Stimulated activated CD4-positive, alpha-beta T cell treated with anti-CD3 and anti-CD28 coated beads, TNF-alpha, amount 100 ng/mL, for 48 hours (primary cell): ENCODE measurements at regions not wholly inside any gene's neighbourhood (a gene's known extent, or its start where the extent isn't known, plus 50 kb on each side); places are given as distances from the start of the nearest gene placed in this dataset.
"Not testable (repeated sequence)": the region's sequence is repeated elsewhere in the genome, so short reads cannot be mapped to it uniquely, and the experiment has no call there.

Experiments used
- DNase-seq, 3 donors: peaks; one replicate each; pipeline ENCODE4 v3.0.0-alpha.2; 2020; ENCODE audit warnings: low read depth in 3 of 3

DNA sequence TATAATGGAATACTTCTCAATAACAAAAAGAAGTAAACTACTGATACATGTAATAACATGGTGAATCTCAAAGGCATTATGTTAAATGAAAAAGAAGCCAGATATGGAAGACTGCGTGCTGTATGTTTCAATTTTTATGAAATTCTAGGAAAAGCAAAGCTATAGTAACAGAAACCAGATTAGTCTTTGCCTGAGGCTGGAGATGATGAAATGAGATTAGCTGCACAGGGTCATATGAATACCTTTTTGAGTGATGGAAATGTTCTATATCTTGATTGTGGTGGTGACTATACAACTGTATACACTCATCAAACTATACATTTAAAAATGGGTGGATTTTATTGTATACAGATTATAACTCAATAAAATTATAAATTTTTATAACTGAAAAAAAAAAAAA, 113.5 kb downstream of the TMEM30B start:
- DNase-seq, result no peak

DNA sequence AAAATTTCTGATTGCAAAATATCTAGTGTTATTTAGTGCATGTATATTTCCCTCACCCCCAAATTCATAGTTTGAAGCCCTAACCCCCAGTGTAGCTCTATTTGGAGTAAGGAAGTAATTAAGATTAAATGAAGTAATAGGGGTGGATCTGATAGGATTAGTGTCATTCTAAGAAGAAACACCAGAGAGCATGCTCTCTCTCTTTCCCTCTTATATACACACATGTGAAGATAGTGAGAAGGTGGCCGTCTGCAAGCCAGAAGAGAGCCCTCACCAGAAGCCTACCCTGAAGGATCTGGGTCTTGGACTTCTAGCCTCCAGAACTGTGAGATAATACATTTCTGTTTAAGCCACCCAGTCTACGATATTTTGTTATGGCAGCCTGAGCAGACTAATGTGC, 120.3 kb downstream of the TMEM30B start:
- no peak for DNase-seq

DNA sequence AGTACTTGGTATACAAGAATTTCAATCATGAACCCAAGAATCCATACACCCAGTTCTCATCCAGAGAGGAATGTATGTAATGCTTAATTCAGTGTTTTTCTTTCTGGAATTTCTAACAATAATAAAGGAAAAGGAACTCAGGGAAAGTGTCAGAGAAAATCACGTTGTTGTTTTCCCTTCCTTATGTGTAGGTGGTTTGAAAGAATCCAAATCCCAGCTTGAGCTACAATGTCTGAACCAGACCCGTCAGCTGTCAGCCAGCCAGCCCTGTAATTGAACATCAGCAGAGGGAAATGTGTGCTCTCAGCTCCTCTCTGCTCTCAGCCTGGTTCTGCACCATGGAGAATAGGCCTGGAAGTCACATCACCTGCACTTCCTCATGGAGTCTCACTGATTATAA, 126.5 kb downstream of the TMEM30B start:
- no peak for DNase-seq

DNA sequence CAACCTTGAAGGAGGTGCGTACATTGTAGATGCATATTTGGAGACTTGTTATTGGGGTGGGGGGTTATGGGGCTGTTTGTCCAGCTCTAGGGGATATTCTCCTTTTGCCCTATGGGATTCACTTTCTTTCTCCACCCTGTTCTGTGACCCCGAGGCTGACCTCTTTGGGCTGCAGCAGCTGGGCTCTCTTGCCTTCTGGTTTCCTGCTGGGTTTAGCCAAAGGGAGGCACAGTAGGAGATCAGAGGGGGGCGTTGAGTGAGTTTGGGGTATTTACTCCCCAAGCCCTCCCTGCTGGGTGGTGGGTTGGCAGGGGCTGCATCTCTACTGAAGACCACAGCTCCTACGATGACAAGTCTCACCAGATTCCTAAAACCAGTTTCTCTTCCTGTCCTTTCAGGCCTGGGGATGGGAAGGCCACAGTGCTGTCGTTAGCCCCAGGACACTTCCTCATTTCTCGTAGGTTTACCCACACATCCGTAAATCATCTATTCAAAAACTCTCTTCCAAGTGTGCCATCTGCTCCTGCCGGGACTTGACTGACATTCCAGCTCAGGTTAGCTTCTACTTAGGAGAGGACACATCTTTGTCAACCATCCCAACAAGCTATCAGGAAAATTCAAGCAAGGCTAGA, 127.1 kb downstream of the TMEM30B start:
- DNase-seq, result no peak

DNA sequence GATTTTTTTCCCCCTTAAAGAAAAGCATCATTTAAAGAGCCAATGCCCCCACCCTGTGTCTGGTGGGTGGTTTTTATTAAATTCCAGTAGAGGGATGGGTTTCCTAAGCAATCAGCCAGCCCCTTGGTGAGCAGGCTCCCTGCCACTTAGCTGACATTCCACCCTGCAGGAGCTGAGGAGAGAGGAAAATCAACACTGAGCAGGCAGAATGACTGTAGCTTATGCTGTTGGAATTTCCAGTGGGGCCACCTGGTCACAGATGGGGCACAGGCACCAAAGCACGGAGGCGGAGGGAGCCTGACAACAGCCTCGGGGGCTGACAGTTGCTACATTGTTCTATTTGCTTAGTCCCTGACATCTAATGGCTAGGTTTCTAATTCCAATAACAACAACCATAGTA, 127.7 kb downstream of the TMEM30B start:
- no peak for DNase-seq

DNA sequence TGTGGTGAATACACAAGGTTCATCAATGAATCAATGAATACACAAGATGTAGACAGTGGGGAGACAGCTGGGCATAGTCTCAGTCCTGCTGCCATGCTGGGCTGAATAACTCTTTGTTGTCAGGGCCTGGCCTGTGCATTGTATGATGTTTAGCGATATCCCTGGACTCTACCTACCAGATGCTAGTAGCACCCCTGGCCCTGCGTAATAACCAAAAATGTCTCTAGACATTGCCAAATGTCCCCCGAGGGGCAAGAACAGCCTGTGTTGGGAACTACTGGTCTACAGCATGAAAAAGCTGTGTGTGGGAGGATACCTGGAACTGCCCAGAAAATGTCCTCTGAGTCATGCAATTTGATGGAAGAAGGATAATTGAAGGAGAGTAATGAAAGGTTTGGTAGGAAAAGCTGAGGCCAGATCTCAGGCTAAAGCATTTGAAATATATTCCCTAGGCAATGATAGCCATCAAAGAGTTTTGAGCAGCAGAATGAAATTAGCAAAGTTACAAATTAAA, 128.2 kb downstream of the TMEM30B start:
- DNase-seq, result no peak

DNA sequence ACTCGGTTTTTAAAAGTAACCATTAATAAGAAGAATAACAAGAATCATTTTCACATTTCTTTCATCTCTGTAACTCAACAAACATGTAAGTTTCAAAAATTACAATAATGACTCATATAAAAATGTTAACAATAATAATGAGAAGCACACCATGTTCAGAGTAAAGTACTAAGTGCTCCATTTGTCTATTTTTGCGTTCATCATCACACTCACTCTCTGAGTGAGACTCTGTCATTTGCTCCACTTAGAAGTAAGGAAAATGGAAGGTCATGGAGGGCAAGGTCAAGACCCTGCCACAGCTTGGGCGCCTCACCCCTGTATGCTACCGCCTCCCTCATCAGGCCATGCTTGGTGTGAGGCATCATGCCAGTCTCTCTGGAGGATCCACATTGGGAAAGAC, 129.9 kb downstream of the TMEM30B start:
- DNase-seq, result no peak

DNA sequence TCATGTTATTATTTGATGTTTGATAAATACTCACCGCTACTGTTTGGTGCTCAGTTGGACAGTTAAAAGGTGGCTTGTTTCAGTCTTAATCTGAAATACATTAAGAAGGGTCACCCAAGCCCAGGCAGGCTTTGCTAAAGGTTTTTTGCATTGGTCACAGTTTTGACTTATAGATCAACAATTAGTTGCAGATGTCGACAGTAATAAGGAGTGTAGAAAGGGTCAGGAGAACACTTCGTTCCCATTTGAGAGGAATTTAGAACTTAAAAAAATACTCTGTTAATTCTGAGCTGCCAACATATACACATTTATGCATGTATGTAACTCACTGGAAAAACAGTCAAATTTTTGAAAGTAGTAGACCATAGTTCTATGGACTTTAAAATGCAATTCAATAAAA, 130.3 kb downstream of the TMEM30B start:
- no peak for DNase-seq

DNA sequence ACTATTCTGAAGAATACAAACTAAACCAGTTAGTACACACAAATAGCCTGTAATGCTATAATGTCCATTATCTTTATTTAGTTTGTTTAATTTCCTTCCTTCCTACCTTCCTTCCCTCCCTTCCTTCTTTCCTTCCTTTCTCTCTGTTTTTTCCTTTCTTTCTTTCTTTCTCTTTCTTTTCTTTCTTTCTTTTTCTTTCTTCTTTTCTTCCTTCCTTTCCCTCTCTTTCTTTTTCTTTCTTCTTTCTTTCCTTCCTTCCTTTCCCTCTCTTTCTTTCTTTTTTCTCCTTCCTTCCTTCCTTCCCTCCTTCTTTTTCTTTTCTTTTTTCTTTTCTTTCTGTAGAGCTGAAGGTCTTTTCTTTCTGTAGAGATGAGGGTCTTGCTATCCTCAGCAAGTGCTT, 131.2 kb downstream of the TMEM30B start:
- DNase-seq, result no peak

DNA sequence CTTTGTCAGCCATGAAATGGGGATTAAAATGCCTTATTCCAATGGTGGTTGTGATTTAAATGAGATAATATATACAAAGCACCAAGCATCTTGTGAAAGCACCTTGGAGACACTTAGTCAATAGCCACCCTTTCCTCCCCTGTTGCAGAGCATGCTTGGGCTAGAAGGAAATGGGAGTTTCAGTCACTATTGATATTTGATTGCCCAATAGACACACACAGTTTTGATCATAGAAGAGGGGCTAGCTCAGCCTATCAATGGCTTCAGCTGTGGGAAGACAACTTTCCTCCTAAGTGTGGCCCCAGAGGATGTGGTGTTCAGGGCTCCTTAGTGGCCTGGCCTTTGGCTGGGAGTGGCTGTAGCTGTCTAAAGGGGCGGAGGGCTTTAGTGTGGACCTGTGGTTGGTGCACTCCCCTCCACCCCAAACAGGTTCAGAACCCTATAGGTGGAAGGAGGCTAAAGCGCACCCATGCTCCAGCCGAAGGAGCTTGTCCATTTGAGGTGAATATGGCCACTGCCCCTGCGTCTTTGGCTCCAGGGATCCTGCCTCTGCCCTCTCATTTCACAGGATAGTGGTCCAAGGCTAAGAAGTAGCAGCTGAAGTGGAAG, 132.3 kb downstream of the TMEM30B start:
- no peak for DNase-seq

DNA sequence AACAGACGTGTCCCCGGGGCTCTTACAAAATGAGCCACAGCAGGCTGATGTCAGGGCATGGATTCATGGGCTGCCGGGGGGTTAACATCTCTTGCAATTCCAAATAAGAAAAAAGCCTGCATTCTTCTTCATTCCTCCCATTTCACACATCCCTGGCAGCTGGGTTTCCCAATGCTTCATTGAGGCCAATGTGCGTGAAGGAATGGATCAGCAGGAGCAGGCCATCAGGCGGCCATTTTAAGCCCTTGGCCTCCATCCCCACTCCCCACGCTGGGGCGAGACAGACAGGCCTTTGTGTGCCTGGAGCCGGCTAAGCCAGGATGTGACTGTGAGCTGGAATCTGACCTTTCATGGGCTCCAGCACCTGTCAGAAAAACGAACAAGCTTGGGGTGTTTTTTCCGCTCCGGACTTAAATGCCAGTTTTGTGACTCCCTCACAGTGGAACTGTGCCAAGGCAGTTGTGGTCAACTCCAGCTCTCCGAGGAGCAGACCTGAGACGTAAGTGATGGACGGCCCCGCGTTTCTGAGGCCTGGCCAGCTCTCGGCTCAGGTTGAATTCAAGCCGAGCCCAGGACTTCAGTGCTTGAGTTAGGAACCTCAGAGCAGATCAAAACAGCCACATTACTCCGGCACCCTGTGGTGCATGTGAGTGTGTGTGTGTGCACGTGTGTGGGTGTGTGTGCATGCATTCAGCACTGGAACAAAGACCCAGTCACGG, 133.1 kb downstream of the TMEM30B start:
- no peak for DNase-seq

DNA sequence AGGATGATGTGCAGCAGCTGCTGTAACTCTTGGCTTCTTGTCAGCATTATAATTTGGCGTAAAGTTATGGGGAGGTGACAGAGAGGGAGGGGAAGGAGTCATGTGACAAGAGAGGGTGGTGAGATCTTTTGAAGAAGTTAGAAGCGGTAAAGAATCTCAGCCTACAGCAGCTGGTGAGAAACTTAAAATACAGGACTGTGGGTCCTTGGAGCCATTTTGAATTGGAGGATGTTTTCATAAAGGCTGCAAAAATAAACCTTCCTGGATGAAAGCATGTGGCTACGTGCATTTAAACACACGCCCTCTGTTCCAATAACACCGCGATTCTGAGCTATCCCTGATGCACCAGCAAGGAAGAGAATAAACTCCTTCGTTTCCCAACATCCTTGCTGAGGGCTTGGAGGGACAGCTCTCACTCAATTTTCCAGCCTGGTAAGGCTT, 133.7 kb downstream of the TMEM30B start:
- no peak for DNase-seq

DNA sequence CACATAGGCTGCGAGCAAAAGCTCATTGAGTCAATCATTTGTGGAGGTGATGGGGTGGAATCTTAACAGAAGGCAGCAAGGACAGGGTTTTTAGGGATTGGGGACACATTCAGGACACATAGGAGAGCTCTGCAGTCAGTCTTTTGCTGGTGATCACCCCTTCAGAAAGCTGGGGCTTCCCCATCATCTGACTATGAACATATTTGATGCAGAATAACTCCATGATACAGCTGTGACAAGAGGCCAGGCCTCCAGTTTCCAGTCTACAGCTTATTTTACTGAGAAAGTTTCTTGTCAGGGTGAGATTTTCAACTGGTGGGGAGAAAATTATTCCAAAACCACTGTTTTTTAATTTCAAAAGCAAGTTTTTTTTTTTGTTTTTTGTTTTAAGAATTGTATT, 134.2 kb downstream of the TMEM30B start:
- DNase-seq, result no peak

DNA sequence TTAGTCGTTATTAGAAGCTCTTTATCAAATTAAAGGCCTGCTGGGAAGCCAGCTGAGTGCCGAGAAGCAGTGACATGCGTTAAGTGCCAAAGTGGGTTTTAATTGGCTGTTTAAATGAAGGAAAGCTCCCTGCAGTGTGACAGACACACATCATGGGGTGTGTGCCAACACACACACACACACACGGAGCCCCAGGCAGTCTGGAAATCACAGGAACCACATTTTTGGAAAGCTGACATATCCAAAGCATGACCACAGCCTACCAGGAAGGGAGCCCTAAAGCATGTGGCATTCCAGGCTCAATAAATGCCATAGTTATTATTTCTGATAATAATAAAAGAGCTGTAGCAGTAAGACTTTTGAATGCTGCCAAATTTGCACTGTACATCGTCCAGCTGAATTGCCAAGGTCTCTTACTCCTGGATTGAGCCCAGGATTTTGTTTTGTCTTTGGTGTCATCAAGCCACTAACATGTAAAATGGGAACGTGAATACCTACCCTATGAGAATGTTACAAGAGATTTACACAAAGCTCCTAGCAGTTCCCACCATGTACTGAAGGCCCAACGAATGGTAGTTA, 135.1 kb downstream of the TMEM30B start:
- no peak for DNase-seq

DNA sequence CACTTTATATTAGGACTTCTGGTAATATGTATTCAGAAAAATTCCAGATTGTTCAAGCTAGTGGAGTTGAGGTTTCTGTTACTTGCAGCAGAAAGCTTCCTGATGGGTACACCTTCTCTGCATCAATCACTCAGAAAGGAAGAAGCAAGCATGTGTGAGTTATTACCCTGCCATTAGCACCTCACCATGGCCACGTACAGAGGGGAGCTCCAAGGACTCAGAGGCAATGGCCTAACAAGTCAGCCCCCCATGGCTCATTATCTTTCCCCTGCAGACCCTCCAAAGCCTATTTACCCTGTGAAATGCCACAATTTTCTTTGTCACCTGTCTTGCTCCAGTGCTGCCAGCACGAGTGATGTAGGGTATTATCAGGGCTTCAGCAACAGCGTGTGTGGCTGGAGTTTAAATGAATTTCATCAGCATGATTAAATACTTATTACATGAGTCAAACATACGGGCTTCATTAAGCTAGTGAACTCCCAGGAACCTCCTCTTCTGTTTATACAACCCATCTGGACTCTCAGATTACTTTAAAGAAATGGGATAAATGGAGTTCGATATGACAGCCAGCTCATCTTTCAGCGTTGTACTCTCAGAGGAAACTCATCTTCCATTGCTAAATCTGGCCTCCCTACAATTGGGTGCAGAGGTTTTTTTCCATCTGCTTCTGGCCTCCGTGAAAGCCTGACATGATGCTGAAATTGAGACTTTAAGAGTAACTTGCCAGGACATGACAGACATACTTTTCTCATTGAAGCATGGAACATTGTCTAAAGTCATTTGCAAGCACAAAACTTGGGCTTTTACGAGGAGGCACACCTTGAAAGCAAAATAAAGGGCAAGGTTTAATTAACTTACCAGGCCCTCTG, 135.9 kb downstream of the TMEM30B start:
- DNase-seq, result no peak

DNA sequence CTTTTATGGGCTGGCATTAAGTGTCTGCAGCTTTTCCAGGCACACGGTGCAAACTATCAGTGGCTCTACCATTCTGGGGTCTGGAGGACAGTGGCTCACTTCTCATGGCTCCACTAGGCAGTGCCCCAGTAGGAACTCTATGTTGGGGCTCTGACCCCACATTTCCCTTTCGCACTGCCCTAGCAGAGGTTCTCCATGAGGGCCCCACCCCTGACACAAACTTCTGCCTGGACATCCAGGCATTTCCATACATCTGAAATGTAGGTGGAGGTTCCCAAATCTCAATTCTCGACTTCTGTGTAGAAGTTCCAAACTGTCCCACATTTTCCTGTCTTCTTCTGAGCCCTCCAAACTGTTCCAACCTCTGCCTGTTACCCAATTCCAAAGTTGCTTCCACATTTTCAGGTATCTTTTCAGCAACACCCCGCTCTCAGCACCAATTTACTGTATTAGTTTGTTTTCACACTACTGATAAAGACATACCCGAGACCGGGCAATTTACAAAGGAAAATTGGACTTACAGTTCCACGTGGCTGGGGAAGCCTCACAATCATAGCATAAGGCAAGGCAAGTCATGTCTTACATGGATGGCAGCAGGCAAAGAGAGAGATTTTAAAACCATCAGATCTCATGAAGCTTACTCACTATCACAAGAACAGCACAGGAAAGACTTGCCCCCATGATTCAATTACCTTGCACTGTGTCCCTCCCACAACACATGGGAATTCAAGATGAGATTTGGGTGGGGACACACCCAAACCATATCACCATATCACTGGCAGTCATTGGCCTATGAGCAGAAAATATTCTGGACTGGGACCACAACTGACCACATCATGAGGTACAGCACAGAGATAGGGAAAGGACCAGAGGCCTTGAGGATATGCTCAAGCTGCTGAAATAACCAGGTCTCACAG, 136.8 kb downstream of the TMEM30B start:
- not testable (repeated sequence) for DNase-seq

DNA sequence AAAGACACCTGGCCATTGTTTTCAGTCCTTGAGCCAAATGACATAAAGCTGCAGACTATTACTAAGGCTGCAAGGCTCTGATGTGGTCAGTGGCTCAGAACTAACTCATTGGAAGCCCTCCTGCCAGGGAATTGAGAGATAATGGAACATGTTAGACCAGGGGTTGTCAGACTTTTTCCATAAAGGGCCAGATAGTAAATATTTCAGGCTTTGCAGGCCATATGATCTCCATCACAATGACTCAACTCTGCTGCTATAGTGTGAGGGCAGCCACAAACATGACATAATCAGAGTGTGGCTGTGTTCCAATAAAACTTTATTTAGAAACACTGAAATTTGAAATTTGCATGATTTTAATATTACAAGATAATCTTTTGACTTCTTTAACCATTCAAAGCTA, 140.3 kb downstream of the TMEM30B start:
- no peak for DNase-seq

DNA sequence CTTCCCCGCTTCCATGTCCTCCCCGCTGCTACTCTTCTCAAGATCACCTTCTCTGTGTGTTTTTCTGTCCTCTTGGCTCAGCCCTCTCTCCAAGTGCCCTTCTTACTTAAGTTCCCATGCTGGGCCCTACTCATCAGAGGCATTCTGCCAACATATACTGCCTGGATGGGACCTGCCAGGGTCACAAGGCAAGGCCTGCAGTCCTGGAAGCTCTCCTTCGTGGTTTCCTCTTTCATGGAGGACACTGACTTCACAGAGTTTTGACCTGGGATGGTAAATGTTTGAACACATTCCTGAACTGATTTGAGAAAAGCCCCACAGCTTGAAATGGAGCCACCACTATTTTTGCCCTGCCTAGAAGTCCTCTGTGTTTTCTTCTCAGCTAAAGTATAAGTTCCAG, 140.9 kb downstream of the TMEM30B start:
- no peak for DNase-seq

DNA sequence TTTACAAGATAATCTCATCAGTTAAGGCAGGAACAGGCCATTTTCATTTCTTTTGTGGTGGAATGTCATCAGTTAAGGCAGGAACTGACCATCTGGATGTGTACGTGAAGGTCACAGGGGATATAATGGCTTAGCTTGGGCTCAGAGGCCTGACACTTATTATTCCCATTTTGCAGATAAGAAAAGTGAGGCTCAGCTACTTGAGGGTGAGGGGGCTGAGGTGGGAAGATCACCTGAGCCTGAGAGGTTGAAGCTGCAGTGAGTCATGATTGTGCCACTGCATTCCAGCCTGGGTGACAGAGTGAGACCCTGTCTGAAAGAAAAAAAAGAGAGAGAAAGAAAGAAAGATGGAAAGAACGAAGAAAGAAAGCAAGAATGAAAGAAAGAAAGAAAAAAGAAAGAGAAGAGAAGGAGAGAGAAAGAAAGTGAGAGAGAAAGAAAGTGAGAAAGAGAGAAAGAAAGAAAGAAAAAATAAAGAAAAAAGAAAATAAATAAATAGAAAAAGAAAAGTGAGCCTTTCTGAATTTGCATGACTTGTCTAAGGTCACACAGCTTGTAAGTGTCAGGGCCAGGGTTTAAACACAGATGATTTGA, 142.0 kb downstream of the TMEM30B start:
- DNase-seq, result no peak

DNA sequence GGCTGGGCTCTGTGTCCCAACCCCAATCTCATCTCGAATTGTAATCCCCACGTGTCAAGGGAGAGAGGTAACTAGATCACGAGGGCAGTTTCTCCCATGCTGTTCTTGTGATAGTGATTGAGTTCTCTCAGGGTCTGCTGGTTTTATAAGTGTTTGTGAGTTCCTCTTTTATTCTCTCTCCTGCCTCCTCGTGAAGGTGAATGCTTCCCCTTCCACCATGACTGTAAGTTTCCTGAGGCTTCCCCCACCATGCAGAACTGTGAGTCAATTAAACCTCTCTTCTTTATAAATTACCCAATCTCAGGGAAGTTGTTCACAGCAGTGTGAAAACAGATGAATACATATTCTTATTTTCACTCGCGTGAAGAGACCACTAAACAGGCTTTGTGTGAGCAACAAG, 148.2 kb downstream of the TMEM30B start:
- DNase-seq, result no peak
